Choroid plexus epithelial cell (primary cell): ENCODE measurements at regions not wholly inside any gene's neighbourhood (a gene's known extent, or its start where the extent isn't known, plus 50 kb on each side); places are given as distances from the start of the nearest gene placed in this dataset.

ENCODE experiments used
- DNase-seq: peaks from one replicate; pipeline ENCODE4 v3.0.0-alpha.2; 2010; ENCODE audit warnings: low read depth
- H3K4me3 ChIP-seq: 2 replicates; pipeline ENCODE4 v1.5.1; 2011; ENCODE audit warnings: low read depth, mild to moderate bottlenecking, control low read depth, low read length, moderate library complexity
- CTCF ChIP-seq: conservative IDR thresholded peaks from 2 replicates; pipeline ENCODE4 v1.5.1; 2011; ENCODE audit warnings: low read depth, mild to moderate bottlenecking, control low read depth, inconsistent platforms, low read length, moderate library complexity

DNA sequence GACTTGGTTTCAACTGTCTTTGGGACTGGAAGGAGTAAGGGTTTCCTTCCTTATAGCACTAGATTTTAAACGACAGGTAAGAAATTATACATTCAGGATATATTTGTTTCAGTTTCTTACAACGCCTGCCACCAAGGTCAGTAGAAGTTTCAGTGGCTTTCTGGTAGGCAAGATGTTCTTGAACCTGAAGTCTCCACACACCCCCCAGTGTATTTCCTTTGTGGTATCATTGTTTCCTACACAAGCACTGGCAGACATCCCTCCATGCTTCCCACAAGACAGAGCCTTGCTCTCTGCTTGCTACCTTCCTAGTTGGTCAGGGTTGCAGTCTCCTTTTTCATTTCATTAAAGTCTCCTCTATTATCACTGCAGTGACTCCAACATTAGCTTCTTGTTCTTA is 283.1 kb downstream of the FLRT2 start:
- no peak overlapping the region for H3K4me3 ChIP-seq
- TF ChIP-seq CTCF, result no peak
- DNase-seq, result no peak

- H3K4me3 ChIP-seq, result no peak overlapping the region
- DNase-seq, result no peak
- no peak for TF ChIP-seq CTCF
Observed at GRCh38 chr14:85811340-85811739, 281.4 kb downstream of the FLRT2 start.

- DNase-seq, result no peak
- TF ChIP-seq CTCF, result no peak
- H3K4me3 ChIP-seq, result no peak overlapping the region
Observed at GRCh38 chr14:85799668-85800067, 269.7 kb downstream of the FLRT2 start.

DNA sequence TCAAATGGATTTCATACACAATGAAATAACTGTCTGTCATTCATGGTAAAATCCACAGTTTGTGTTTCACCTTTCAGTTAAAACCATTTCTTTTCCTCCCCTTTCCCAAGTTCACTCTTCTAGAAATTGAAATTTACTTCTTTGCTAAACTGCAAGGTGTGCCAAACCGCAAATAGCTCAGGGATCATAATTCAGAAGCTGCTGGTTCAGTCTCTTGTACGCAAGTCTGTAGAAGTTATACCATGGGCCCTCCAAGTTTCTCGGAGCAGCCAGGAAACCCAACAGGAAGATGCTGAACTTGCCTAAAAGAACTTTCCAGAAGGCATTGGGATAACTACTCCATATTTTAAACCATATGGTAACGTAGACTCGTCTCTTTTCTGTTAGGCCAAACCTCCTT is 268.9 kb downstream of the FLRT2 start:
- no peak overlapping the region for H3K4me3 ChIP-seq
- TF ChIP-seq CTCF, result no peak
- no peak for DNase-seq

DNA sequence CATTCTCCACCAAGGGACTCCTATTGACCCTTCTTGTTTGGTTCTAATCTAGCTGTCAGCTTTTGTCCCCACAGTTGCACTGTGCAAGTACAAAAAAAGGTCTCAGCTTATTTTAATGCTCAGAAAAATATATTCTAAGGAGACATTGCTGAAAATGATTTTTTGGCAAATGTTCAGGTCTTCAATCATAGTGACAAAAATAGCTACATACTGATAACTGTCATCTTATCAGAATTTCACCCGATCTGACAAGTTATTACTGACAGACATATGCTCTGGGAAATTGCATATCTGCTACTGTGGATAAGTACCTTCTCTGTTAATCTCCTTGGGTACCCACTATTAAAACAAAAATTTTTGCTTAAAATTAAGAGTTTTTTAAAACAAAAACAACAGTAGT is 263.6 kb downstream of the FLRT2 start:
- no peak overlapping the region for H3K4me3 ChIP-seq
- no peak for DNase-seq
- no peak for TF ChIP-seq CTCF

DNA sequence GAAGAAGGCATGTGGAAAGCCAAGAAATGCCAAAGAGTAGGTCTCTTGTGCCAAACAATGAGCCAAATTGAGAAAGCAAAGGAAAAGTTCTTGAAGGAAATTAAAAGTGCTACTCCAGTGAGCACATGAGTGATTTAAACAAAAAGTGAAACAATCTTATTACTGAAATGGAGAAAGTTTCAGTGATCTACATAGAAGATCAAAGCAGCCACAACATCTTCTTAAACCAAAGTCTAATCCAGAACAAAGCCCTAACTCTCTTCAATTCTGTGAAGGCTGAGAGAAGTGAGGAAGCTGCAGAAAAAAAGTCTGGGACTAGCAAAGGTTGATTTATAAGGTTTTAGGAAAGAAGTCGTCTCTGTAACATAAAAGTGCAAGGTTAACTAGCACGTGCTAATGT is 259.6 kb downstream of the FLRT2 start:
- no peak overlapping the region for H3K4me3 ChIP-seq
- DNase-seq, result no peak
- no peak for TF ChIP-seq CTCF

GRCh38 chr14:85788470-85789233 is 258.7 kb downstream of the FLRT2 start:
- no peak overlapping the region for H3K4me3 ChIP-seq
- TF ChIP-seq CTCF, result no peak
- no peak for DNase-seq
